ENCODE measurements at regions not wholly inside any gene's neighbourhood (a gene's known extent, or its start where the extent isn't known, plus 50 kb on each side); places are given as distances from the start of the nearest gene placed in this dataset.

DNA sequence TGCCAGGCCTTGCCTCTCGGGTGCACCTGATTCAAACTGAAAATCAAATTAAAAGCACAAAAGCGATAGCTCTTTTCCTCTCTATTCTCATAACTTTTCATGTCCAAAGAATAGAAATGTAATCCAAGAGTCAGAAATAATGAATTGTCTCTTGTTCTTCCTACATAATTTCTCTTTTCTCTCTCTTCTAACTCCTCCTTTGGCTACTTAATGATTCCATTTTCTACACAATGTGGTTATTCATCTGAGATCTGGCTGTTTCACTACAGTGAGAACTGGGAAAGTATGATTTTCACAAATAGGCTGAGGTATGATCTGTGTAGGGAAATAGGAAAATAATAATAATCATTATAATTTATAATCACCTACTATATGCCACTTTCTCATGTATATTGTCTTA lies 703.5 kb downstream of the PDHA2 start:
- TF ChIP-seq YY1 (IDR thresholded peaks at IDR 0.05; ENCODE audit: insufficient read depth, insufficient read length) (no peak), SUZ12 (IDR thresholded peaks at IDR 0.05; ENCODE audit: extremely low read depth, insufficient read depth, insufficient read length) (no peak)
